A172 (cell line): ENCODE measurements at regions not wholly inside any gene's neighbourhood (a gene's known extent, or its start where the extent isn't known, plus 50 kb on each side); places are given as distances from the start of the nearest gene placed in this dataset.
"Not testable (repeated sequence)": the region's sequence is repeated elsewhere in the genome, so short reads cannot be mapped to it uniquely, and the experiment has no call there.

Experiments used
- DNase-seq: peaks from one replicate; pipeline ENCODE4 v3.0.0-alpha.2; 2015; ENCODE audit warnings: low spot score

- no peak for DNase-seq
These were observed 793.9 kb upstream of the PCDH20 start for GRCh38 chr13:62209529-62209928.

DNA sequence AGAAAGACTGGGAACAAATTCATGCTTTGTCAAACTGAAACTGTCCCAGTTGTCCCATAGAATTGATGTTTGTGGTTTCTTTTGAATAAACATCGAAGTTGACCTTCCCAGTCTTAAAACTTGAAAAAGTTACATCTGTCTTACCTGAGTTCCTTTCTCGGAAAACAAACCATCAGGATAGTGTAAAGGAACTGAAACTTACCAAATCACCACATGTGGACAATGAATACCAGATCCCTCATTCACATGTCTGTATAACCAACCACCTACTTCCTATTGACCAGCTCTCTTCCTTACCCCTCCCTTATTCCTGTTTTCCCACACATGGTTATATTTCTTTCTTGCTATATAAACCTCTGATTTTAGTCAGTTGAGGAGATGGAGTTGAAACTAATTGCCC, 791.7 kb upstream of the PCDH20 start:
- DNase-seq, result no peak

GRCh38 chr13:62206165-62206564, 790.5 kb upstream of the PCDH20 start:
- no peak for DNase-seq

- DNase-seq, result no peak
These were observed 789.6 kb upstream of the PCDH20 start for GRCh38 chr13:62205273-62205672.

GRCh38 chr13:62194371-62194770, 778.7 kb upstream of the PCDH20 start:
- no peak for DNase-seq

- no peak for DNase-seq
These were observed 778.3 kb upstream of the PCDH20 start for GRCh38 chr13:62193919-62194318.

DNA sequence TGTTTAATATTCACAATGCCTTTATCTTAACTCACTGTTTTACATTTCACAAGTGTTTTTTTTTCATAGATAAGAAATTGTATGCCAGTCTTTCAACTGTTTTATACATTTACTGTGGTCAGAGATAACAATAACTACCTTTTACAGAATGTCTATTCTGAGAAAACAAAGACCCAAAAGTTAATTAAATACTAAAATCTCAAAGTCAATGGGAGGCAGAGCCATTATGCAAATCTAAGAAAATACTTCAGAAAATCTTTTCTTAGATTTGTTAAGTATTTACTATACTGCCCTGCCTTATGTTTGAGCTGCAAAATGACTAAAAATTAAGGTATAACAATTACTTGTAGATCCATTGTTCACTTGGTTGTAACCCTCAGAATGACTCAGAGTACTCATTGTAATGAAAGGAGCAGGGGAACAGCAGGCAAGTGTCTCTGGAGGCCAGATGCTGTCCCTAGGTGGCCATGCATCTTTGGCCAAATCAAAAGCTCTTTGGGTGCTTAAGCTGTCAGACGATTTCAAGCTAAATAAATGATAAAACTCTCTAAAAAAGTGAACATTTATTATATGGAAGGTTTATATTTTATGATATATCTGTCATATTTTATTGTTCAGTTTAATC, 770.1 kb upstream of the PCDH20 start:
- DNase-seq, result no peak

- peak; percentile 11 for DNase-seq
These were observed 760.4 kb upstream of the PCDH20 start for GRCh38 chr13:62176051-62176450.

DNA sequence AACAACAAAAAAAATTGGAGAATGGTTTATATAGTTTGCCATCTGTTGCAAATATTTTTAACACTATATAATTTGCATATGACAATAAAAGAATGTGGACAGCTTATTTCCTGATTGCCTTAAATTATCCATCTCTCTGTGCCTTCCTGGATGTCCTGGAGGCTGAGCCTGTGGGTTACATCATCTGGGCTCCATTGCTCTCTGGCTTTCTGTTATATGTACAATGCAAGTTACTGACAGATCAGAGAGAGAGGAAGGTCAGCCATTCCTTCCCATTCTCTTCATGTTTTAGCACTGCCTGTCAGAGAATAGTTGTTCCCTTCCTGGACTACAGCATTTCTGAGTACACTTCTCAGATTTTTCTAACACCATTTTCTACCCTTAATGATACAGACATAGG, 758.3 kb upstream of the PCDH20 start:
- DNase-seq, result no peak

- DNase-seq, result peak; percentile 28
These were observed 756.0 kb upstream of the PCDH20 start for GRCh38 chr13:62171697-62172096.

- no peak for DNase-seq
These were observed 753.2 kb upstream of the PCDH20 start for GRCh38 chr13:62168891-62169290.

DNA sequence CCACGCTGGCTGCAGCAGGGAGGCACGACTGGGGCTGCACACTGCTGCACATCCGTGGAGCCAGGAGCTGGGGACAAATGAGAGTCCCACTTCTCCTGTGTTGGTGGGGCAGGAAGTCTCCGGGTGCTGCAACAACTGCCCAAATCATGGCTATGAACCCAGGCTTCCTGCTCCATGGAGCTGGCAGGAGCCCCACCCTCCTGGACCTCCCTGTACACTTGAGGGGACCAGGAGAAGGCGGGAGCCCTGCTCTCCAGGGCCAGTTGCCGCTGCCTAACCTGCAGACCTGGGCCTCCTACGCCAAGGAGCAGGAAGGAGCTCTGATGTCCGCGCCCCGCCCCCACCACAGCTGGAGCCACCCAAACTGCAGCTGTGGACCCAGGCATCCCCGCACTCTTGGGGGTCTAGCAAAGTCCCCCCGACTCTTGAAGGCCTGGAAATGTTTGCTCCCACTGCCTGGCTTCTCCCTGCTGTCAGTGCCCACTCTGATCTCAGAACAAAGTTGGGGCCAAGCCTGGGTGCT, 752.1 kb upstream of the PCDH20 start:
- no peak for DNase-seq

DNA sequence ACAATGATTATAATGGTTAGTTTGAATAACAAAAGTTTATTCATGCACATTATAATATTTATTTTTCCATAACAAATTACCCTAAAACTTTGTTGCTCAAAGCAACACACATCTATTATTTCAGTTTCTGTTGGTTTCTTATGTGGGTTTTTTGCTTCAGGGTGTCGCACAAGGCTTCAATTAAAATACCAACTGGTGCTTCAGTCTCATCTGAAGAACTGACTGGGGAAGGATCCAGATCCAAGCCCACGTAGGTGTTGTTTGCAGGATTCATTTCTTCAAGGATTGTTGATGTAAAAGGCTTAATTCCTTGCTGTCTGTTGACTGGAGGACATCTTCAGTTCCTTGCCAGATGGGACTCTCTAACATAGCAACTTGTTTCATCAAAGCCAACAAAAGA, 747.2 kb upstream of the PCDH20 start:
- no peak for DNase-seq

- no peak for DNase-seq
These were observed 742.9 kb upstream of the PCDH20 start for GRCh38 chr13:62158520-62158919.

DNA sequence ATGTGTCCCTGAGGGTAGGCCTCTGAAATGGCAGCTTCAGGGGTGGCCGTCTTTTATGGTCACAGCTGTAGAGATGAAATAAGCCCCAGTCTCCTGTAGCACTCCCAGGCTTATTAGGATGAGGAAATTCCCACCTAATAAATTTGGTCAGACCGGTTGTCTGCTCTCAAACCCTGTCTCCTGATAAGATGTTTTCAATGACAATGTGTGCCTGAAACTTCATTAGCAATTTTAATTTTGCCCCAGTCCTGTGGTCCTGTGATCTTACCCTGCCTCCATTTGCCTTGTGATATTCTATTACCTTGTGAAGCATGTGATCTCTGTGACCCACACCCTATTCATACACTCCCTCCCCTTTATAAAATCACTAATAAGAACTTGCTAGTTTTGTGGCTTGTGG, 736.1 kb upstream of the PCDH20 start:
- DNase-seq, result not testable (repeated sequence)

- no peak for DNase-seq
These were observed 726.4 kb upstream of the PCDH20 start for GRCh38 chr13:62142048-62142447.

DNA sequence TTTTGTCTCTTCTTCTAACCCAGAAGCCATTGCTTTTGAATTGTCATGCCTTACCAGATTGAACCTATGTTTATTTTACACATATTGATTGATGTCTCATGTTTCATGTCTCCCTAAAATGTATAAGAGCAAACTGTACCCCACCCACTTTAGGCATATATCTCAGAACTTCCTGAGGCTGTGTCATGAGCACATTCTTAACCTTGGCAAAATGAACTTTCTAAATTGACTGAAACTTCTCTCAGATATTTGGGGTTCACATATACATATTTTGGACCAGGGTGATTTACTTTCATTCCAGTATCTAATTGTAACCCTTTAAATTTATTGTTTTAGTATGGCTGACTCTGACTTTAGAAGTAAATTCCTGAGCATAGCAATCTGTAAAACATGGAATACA, 723.9 kb upstream of the PCDH20 start:
- no peak for DNase-seq

GRCh38 chr13:62137629-62138405, 722.2 kb upstream of the PCDH20 start:
- DNase-seq, result no peak

DNA sequence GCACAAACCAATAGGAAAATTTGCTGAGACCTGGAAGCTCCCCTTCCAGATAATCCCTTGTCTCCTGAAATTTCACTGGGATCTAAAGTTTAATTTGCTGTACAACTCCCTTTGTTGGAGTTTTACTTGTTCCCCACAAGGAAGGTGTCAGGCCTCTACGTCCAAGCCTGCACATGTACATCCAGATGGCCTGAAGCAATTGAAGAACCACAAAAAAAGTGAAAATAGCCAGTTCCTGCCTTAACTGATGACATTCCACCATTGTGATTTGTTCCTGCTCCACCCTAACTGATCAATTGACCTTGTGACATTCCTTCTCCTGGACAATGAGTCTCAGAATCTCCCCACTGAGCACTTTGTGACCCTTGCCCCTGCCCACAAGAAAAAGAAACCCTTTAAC, 716.0 kb upstream of the PCDH20 start:
- no peak for DNase-seq

DNA sequence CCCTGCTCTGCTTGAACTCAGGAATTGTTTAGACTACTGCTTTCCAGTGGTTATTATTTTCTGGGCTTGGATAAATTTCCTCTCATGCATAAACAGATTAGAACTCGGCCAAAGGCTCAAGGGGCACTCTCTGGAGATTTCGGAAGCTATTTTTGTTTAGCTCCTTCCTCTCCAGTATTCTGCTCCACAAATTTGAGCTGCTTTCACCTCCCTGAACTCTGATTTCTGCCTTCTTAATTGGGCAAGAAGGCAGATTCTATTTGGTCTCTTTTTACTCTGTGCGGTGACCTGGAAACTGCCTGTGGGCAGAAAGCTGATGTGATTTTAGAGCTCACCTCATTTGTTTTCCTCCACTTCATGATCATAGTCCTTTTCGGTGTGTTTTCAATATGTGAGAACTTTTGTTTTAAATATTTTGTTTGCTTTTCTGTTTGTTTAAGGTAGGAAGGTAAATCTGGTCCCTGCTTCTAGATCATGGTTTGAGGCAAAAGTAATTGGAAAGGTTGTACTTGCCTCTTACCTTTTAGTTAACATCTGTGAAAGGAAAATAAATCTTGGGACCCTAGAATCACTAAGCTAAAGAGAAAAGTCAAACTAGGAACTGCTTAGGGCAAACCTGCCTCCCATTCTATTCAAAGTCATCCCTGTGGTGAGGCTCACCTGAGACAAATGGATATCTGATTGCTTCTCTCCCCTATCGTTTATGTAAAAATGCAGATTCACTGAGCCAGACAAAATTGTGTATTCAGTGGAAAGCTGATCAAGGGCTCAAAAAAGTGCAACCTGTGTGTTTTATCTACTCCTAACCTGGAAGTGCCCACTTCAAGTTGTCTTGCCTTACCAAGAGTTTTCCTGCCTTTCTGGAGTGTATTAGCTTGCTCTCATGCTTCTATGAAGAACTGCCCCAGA, 714.7 kb upstream of the PCDH20 start:
- no peak for DNase-seq

DNA sequence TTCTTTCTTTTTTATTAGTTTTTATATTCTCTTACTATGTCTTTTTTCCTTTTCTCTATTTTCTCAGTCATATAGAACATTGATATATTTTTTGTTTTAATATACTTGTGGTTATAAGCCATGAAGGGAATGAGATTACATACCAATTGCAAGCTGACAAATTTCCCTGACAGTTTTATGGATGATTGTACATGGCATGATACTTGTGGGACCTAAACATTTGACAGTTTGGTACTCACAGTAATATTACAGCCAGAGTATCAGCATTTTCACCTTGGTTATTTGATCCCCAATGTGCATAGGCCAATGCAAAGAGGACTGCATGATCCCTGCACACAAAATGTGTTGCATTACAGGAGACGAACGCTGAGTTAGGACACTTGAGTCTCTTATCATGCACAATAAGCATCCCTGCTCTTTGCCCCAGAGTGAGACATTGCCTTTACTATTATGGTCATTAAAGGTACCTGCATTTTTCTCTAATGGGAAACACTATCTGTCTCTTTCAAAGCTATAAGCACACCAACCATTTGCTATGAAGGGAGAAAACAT, 713.4 kb upstream of the PCDH20 start:
- DNase-seq, result no peak

GRCh38 chr13:62126400-62126799, 710.8 kb upstream of the PCDH20 start:
- DNase-seq, result no peak
